Kidney epithelial cell (primary cell): ENCODE measurements at regions not wholly inside any gene's neighbourhood (a gene's known extent, or its start where the extent isn't known, plus 50 kb on each side); places are given as distances from the start of the nearest gene placed in this dataset.

Experiments
- DNase-seq: peaks from one replicate; pipeline ENCODE4 v3.0.0-alpha.2; 2010; ENCODE audit warnings: low read depth
- H3K27me3 ChIP-seq: 2 replicates; pipeline ENCODE4 v1.6.0; 2011; ENCODE audit warnings: low read length; ENCODE audit not compliant: control insufficient read depth, insufficient read depth
- H3K36me3 ChIP-seq: 2 replicates; pipeline ENCODE4 v1.5.1; 2011; ENCODE audit warnings: low read length; ENCODE audit not compliant: control insufficient read depth, insufficient read depth
- H3K4me3 ChIP-seq: 2 replicates; pipeline ENCODE4 v1.5.1; 2011; ENCODE audit warnings: low read depth, mild to moderate bottlenecking, control low read depth, low read length
- CTCF ChIP-seq: IDR thresholded peaks from 2 replicates; pipeline ENCODE4 v1.5.1; 2011; ENCODE audit warnings: mild to moderate bottlenecking, moderate library complexity, low read length, control low read depth, inconsistent platforms; ENCODE audit not compliant: insufficient read depth, poor library complexity, severe bottlenecking

GRCh38 chr16:52603015-52603414 lies 56.1 kb upstream of the TOX3 start:
- H3K27me3 ChIP-seq = no peaks in the 10 kb centered on the region
- no peak for TF ChIP-seq CTCF
- H3K4me3 ChIP-seq = no peak overlapping the region
- no peak for DNase-seq
- no peaks in the 10 kb centered on the region for H3K36me3 ChIP-seq

GRCh38 chr16:52597772-52598483 lies 51.0 kb upstream of the TOX3 start:
- no peak for DNase-seq
- no peak overlapping the region for H3K4me3 ChIP-seq
- no peaks in the 10 kb centered on the region for H3K27me3 ChIP-seq
- no peak for TF ChIP-seq CTCF
- H3K36me3 ChIP-seq = no peaks in the 10 kb centered on the region

- Histone ChIP-seq H3K4me3 (no peak overlapping the region), H3K36me3 (no peaks in the 10 kb centered on the region), H3K27me3 (no peaks in the 10 kb centered on the region)
- no peak for TF ChIP-seq CTCF
- no peak for DNase-seq
These were observed 50.3 kb upstream of the TOX3 start for GRCh38 chr16:52597073-52597771.
